ENCODE measurements at regions not wholly inside any gene's neighbourhood (a gene's known extent, or its start where the extent isn't known, plus 50 kb on each side); places are given as distances from the start of the nearest gene placed in this dataset.

- TF ChIP-seq GATA2 (IDR thresholded peaks at IDR 0.05; ENCODE audit: low read depth, low read length), result no peak
- no peak for TF ChIP-seq GATA3 (IDR thresholded peaks at IDR 0.05; ENCODE audit: low read depth, low read length)
These were observed 394.4 kb upstream of the ZNF608 start for GRCh38 chr5:125140855-125141254.

Data from SH-SY5Y (cell line).